Testis (tissue), 2 donors: ENCODE measurements at regions not wholly inside any gene's neighbourhood (a gene's known extent, or its start where the extent isn't known, plus 50 kb on each side); places are given as distances from the start of the nearest gene placed in this dataset.

ENCODE experiments used
- POLR2A ChIP-seq: fragments of 450-650 bp; IDR thresholded peaks from one replicate; pipeline ENCODE4 v1.6.1; 2017; ENCODE audit warnings: antibody characterized with exemption, mild to moderate bottlenecking, moderate library complexity
- TF ChIP-seq, protein P1 (sequence below), 3 experiments: fragments of 450-650 bp in 2 of 3; fragments of 200-600 bp in 1 of 3; sonication (generic) in 1 of 3; IDR thresholded peaks; one replicate each; pipeline ENCODE4 v1.5.1; 2016 to 2019; ENCODE audit warnings: antibody characterized with exemption in 3 of 3, mild to moderate bottlenecking in 2 of 3, moderate library complexity in 1 of 3

DNA sequence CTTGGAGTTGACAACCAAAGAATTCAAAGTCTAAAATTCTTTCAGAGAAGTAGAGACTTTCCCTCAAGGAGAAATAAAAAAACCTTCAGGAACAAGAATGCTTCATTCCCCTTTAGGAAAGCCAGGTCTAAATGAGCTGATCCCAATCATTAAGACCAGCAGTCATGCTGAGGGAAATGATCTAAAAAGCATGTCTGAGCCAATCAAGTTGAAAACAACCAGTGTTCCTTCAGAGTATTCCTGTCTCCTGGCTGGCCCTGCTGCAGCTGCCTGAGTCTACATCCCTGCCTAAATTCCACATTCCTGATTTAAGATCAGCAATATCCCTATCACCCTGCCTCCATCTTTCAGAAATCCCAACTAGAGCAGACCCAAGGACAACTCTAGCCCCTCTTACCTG, 244.5 kb downstream of the PLK2 start:
- TF ChIP-seq, protein P1, sequence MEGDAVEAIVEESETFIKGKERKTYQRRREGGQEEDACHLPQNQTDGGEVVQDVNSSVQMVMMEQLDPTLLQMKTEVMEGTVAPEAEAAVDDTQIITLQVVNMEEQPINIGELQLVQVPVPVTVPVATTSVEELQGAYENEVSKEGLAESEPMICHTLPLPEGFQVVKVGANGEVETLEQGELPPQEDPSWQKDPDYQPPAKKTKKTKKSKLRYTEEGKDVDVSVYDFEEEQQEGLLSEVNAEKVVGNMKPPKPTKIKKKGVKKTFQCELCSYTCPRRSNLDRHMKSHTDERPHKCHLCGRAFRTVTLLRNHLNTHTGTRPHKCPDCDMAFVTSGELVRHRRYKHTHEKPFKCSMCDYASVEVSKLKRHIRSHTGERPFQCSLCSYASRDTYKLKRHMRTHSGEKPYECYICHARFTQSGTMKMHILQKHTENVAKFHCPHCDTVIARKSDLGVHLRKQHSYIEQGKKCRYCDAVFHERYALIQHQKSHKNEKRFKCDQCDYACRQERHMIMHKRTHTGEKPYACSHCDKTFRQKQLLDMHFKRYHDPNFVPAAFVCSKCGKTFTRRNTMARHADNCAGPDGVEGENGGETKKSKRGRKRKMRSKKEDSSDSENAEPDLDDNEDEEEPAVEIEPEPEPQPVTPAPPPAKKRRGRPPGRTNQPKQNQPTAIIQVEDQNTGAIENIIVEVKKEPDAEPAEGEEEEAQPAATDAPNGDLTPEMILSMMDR (IDR thresholded peaks at IDR 0.05), result no peak
- no peak for TF ChIP-seq POLR2A
